Endodermal cell (in vitro differentiated cells): ENCODE measurements at regions not wholly inside any gene's neighbourhood (a gene's known extent, or its start where the extent isn't known, plus 50 kb on each side); places are given as distances from the start of the nearest gene placed in this dataset.

ENCODE experiments used
- DNase-seq: peaks from one replicate; pipeline ENCODE4 v3.0.0-alpha.2; 2017
- H3K27ac ChIP-seq: 2 replicates; pipeline ENCODE4 v1.5.1; 2013; ENCODE audit warnings: mild to moderate bottlenecking, low read depth, low read length, moderate library complexity
- H3K27me3 ChIP-seq: 2 replicates; pipeline ENCODE4 v1.6.1; 2013; ENCODE audit warnings: mild to moderate bottlenecking, low read length, moderate library complexity; ENCODE audit not compliant: insufficient read depth, control insufficient read depth, poor library complexity, severe bottlenecking
- H3K36me3 ChIP-seq: 2 replicates; pipeline ENCODE4 v1.7.0; 2013; ENCODE audit warnings: mild to moderate bottlenecking, low read length, moderate library complexity; ENCODE audit not compliant: control insufficient read depth, insufficient read depth
- H3K4me1 ChIP-seq: one replicate; pipeline ENCODE4 v1.7.0; 2013; ENCODE audit warnings: low read length; ENCODE audit not compliant: control insufficient read depth, insufficient read depth
- H3K4me3 ChIP-seq: 2 replicates; pipeline ENCODE4 v1.5.1; 2013; ENCODE audit warnings: mild to moderate bottlenecking, low read length, moderate library complexity
- H3K9ac ChIP-seq: 2 replicates; pipeline ENCODE4 v1.6.1; 2013; ENCODE audit warnings: mild to moderate bottlenecking, low read length, moderate library complexity; ENCODE audit not compliant: poor library complexity, severe bottlenecking; ENCODE audit errors: extremely low read depth
- H3K9me3 ChIP-seq: 2 replicates; pipeline ENCODE4 v1.6.1; 2013; ENCODE audit warnings: mild to moderate bottlenecking, low read length, moderate library complexity; ENCODE audit not compliant: control insufficient read depth
- H3K27ac Mint-ChIP-seq: 2 replicates; pipeline ENCODE4 v1.8.0; 2020; ENCODE audit warnings: mixed read lengths
- H3K27me3 Mint-ChIP-seq: 2 replicates; pipeline ENCODE4 v1.8.0; 2021; ENCODE audit warnings: mild to moderate bottlenecking, mixed read lengths; ENCODE audit not compliant: insufficient read depth
- H3K36me3 Mint-ChIP-seq: 2 replicates; pipeline ENCODE4 v1.8.0; 2020; ENCODE audit warnings: low read depth, mixed read lengths
- H3K4me1 Mint-ChIP-seq: 2 replicates; pipeline ENCODE4 v1.8.0; 2020; ENCODE audit warnings: mixed read lengths
- H3K4me3 Mint-ChIP-seq: 2 replicates; pipeline ENCODE4 v1.8.0; 2020; ENCODE audit warnings: mild to moderate bottlenecking, moderate library complexity, mixed read lengths
- H3K9me3 Mint-ChIP-seq: 2 replicates; pipeline ENCODE4 v1.8.0; 2020; ENCODE audit warnings: mild to moderate bottlenecking, mixed read lengths
- CTCF ChIP-seq: fragments of 200-600 bp; sonication (generic); conservative IDR thresholded peaks from 2 replicates; pipeline ENCODE4 v1.5.0; 2021; ENCODE audit warnings: antibody characterized with exemption, mild to moderate bottlenecking
- WGBS, 2 experiments: methylation state at CpG; one replicate each; pipeline versions ENCODE4 v1.1.5 to v1.1.7; 2013; ENCODE audit warnings: missing lambda C conversion rate in 2 of 2, mixed read lengths in 1 of 2; ENCODE audit not compliant: insufficient coverage in 1 of 2, insufficient read length in 1 of 2; 5-methylcytosine and 5-hydroxymethylcytosine counted together

GRCh38 chr2:167504061-167504460, 615.8 kb downstream of the XIRP2 start:
- no peaks in the 10 kb centered on the region for H3K9me3 Mint-ChIP-seq
- no peaks in the 10 kb centered on the region for H3K36me3 Mint-ChIP-seq
- H3K27me3 Mint-ChIP-seq: no peaks in the 10 kb centered on the region
- no peak for DNase-seq
- Histone ChIP-seq H3K36me3 (no peaks in the 10 kb centered on the region), H3K4me3 (no peak overlapping the region), H3K27me3 (no peaks in the 10 kb centered on the region), H3K4me1 (no peaks in the 10 kb centered on the region), H3K9ac (no peak overlapping the region), H3K9me3 (no peaks in the 10 kb centered on the region), H3K27ac (no peak overlapping the region)
- no peak overlapping the region for H3K27ac Mint-ChIP-seq
- H3K4me1 Mint-ChIP-seq: peaks cover 8% of the 10 kb centered on the region
- no peak for TF ChIP-seq CTCF
- no peak overlapping the region for H3K4me3 Mint-ChIP-seq

- Mint-ChIP-seq H3K9me3 (no peaks in the 10 kb centered on the region), H3K27ac (no peak overlapping the region), H3K27me3 (no peaks in the 10 kb centered on the region), H3K4me1 (peaks cover 4% of the 10 kb centered on the region), H3K4me3 (no peak overlapping the region), H3K36me3 (no peaks in the 10 kb centered on the region)
- Histone ChIP-seq H3K9ac (no peak overlapping the region), H3K9me3 (no peaks in the 10 kb centered on the region), H3K4me3 (no peak overlapping the region), H3K27ac (no peak overlapping the region), H3K4me1 (no peaks in the 10 kb centered on the region), H3K36me3 (no peaks in the 10 kb centered on the region), H3K27me3 (no peaks in the 10 kb centered on the region)
- TF ChIP-seq CTCF: no peak
- WGBS, 2 experiments: 100% methylated on average over 1 of the region's 1 CpG
- no peak for DNase-seq
These were observed 613.3 kb downstream of the XIRP2 start for GRCh38 chr2:167501618-167502017.

GRCh38 chr2:167493862-167494261, 605.6 kb downstream of the XIRP2 start:
- Mint-ChIP-seq H3K9me3 (no peaks in the 10 kb centered on the region), H3K36me3 (no peaks in the 10 kb centered on the region), H3K4me3 (no peak overlapping the region), H3K4me1 (no peaks in the 10 kb centered on the region), H3K27me3 (no peaks in the 10 kb centered on the region), H3K27ac (no peak overlapping the region)
- Histone ChIP-seq H3K4me3 (no peak overlapping the region), H3K27ac (no peak overlapping the region), H3K9ac (no peak overlapping the region), H3K27me3 (no peaks in the 10 kb centered on the region), H3K4me1 (no peaks in the 10 kb centered on the region), H3K9me3 (no peaks in the 10 kb centered on the region), H3K36me3 (no peaks in the 10 kb centered on the region)
- DNase-seq: no peak
- no peak for TF ChIP-seq CTCF
